Peyer's patch (tissue), 4 donors: ENCODE measurements at regions not wholly inside any gene's neighbourhood (a gene's known extent, or its start where the extent isn't known, plus 50 kb on each side); places are given as distances from the start of the nearest gene placed in this dataset.

Experiments
- DNase-seq, 3 donors: peaks; one replicate each; pipeline ENCODE4 v3.0.0-alpha.2; 2017 to 2019
- H3K27ac ChIP-seq, 4 donors: fragments of 200-600 bp; sonication (generic); one replicate each; pipeline ENCODE4 v1.5.1; 2016 to 2019
- H3K27me3 ChIP-seq, 2 donors: fragments of 200-600 bp; sonication (generic); one replicate each; pipeline ENCODE4 v1.5.1; 2019
- H3K36me3 ChIP-seq, 3 donors: fragments of 200-600 bp; sonication (generic); one replicate each; pipeline ENCODE4 v1.5.1; 2016 to 2019
- H3K4me1 ChIP-seq, 4 donors: fragments of 200-600 bp; sonication (generic); one replicate each; pipeline ENCODE4 v1.5.1; 2016 to 2019
- H3K4me3 ChIP-seq, 4 donors: fragments of 200-600 bp; sonication (generic); 1 replicate in 3 of 4; 2 replicates in 1 of 4; pipeline ENCODE4 v1.5.1; 2016 to 2019; ENCODE audit warnings: mild to moderate bottlenecking in 1 of 4
- H3K9me3 ChIP-seq, 4 donors: fragments of 200-600 bp; sonication (generic); one replicate each; pipeline ENCODE4 v1.5.1; 2016 to 2019; ENCODE audit warnings: mild to moderate bottlenecking in 1 of 4
- CTCF ChIP-seq, 6 experiments: fragments of 450-650 bp in 4 of 6; fragments of 200-600 bp in 2 of 6; sonication (generic) in 1 of 6; IDR thresholded peaks; one replicate each; pipeline ENCODE4 v1.5.1; 2017 to 2019; ENCODE audit warnings: antibody characterized with exemption in 6 of 6, mild to moderate bottlenecking in 3 of 6, moderate library complexity in 1 of 6
- POLR2A ChIP-seq, 2 donors: fragments of 450-650 bp; IDR thresholded peaks; one replicate each; pipeline ENCODE4 v1.5.1; 2017; ENCODE audit warnings: antibody characterized with exemption in 2 of 2, mild to moderate bottlenecking in 2 of 2, moderate library complexity in 2 of 2

- Histone ChIP-seq H3K9me3 (no peaks in the 10 kb centered on the region), H3K36me3 (no peaks in the 10 kb centered on the region), H3K27me3 (no peaks in the 10 kb centered on the region), H3K27ac (no peak overlapping the region), H3K4me1 (no peaks in the 10 kb centered on the region), H3K4me3 (no peak overlapping the region)
- TF ChIP-seq POLR2A (IDR thresholded peaks at IDR 0.05) (no peak), CTCF (IDR thresholded peaks at IDR 0.05) (no peak)
- DNase-seq, result no peak
Observed at GRCh38 chr4:170274616-170275015, 184.9 kb upstream of the AADAT start.

- H3K27me3 ChIP-seq, result no peaks in the 10 kb centered on the region
- no peak overlapping the region for H3K27ac ChIP-seq
- no peaks in the 10 kb centered on the region for H3K4me1 ChIP-seq
- H3K4me3 ChIP-seq, result no peak overlapping the region
- TF ChIP-seq CTCF (IDR thresholded peaks at IDR 0.05) (no peak), POLR2A (IDR thresholded peaks at IDR 0.05) (no peak)
- no peak for DNase-seq
- no peaks in the 10 kb centered on the region for H3K9me3 ChIP-seq
- H3K36me3 ChIP-seq, result no peaks in the 10 kb centered on the region
Observed at GRCh38 chr4:170272959-170273358, 183.2 kb upstream of the AADAT start.

GRCh38 chr4:170271723-170272122 is 182.0 kb upstream of the AADAT start:
- DNase-seq, result no peak
- no peaks in the 10 kb centered on the region for H3K4me1 ChIP-seq
- no peak overlapping the region for H3K27ac ChIP-seq
- TF ChIP-seq CTCF (IDR thresholded peaks at IDR 0.05), result no peak
- TF ChIP-seq POLR2A (IDR thresholded peaks at IDR 0.05), result no peak
- H3K9me3 ChIP-seq, result no peaks in the 10 kb centered on the region
- no peaks in the 10 kb centered on the region for H3K36me3 ChIP-seq
- H3K4me3 ChIP-seq, result no peak overlapping the region
- no peaks in the 10 kb centered on the region for H3K27me3 ChIP-seq

- Histone ChIP-seq H3K4me3 (no peak overlapping the region), H3K27me3 (no peaks in the 10 kb centered on the region), H3K27ac (no peak overlapping the region), H3K36me3 (no peaks in the 10 kb centered on the region), H3K4me1 (no peaks in the 10 kb centered on the region), H3K9me3 (no peaks in the 10 kb centered on the region)
- DNase-seq, result no peak
- TF ChIP-seq POLR2A (IDR thresholded peaks at IDR 0.05), result no peak
- no peak for TF ChIP-seq CTCF (IDR thresholded peaks at IDR 0.05)
Observed at GRCh38 chr4:170270628-170271027, 180.9 kb upstream of the AADAT start.

- Histone ChIP-seq H3K9me3 (no peaks in the 10 kb centered on the region), H3K36me3 (no peaks in the 10 kb centered on the region), H3K27me3 (no peaks in the 10 kb centered on the region), H3K27ac (no peak overlapping the region), H3K4me3 (no peak overlapping the region), H3K4me1 (no peaks in the 10 kb centered on the region)
- DNase-seq, result no peak
- TF ChIP-seq POLR2A (IDR thresholded peaks at IDR 0.05) (no peak), CTCF (IDR thresholded peaks at IDR 0.05) (no peak)
Observed at GRCh38 chr4:170269950-170270349, 180.2 kb upstream of the AADAT start.

GRCh38 chr4:170259631-170260153 is 169.9 kb upstream of the AADAT start:
- Histone ChIP-seq H3K4me1 (no peaks in the 10 kb centered on the region), H3K9me3 (no peaks in the 10 kb centered on the region), H3K36me3 (no peaks in the 10 kb centered on the region), H3K27me3 (no peaks in the 10 kb centered on the region), H3K27ac (no peak overlapping the region), H3K4me3 (no peak overlapping the region)
- TF ChIP-seq CTCF (IDR thresholded peaks at IDR 0.05) (peak in 4 of 6 experiments; percentile 47 to 97 (median 78)), POLR2A (IDR thresholded peaks at IDR 0.05) (no peak)
- DNase-seq, result peak; percentile 21 to 90 (median 58)
